GM12878 (cell line): ENCODE measurements at regions not wholly inside any gene's neighbourhood (a gene's known extent, or its start where the extent isn't known, plus 50 kb on each side); places are given as distances from the start of the nearest gene placed in this dataset.

ENCODE experiments used
- ATAC-seq: fragments of 200-7000 bp; cut with Tn5 transposase; 3 replicates; pipeline ENCODE4 v1.9.1; 2020; ENCODE audit warnings: mild to moderate bottlenecking, moderate library complexity
- BruUV-seq: library from RNA; stranded (reverse); fragments of 400-500 nt; replicated peaks from 2 replicates; lab custom pipeline; 2021; lab: Mats Ljungman, UMichigan
- CTCF ChIA-PET: fragments of 300-600 bp; sonication (Branson Sonifier 250); formaldehyde crosslinking; extraction: SDS; loops from one replicate; lab custom pipeline; 2021; ENCODE audit warnings: inconsistent platforms; lab: Yijun Ruan, JAX
- POLR2A ChIA-PET: fragments of 350-600 bp; formaldehyde crosslinking; extraction: SDS; loops from one replicate; lab custom pipeline; 2021; ENCODE audit warnings: inconsistent platforms; lab: Charles Lee
- RAD21 ChIA-PET: fragments of 300-600 bp; sonication (Branson Sonifier 250); formaldehyde crosslinking; loops from one replicate; lab custom pipeline; 2023; ENCODE audit warnings: antibody characterized with exemption; ENCODE audit not compliant: unreplicated experiment; lab: Charles Lee
- SMC1A ChIA-PET: fragments of 300-600 bp; sonication (Branson Sonifier 250); formaldehyde crosslinking; loops from one replicate; lab custom pipeline; 2023; ENCODE audit not compliant: unreplicated experiment, uncharacterized antibody; lab: Charles Lee
- DNase-seq: peaks from one replicate; pipeline ENCODE4 v3.0.0-alpha.2; 2011; ENCODE audit warnings: low read depth, low spot score
- FAIRE-seq: peaks from 3 replicates; lab custom pipeline; 2011; peaks lifted over from hg19 to GRCh38; lab: Jason Lieb, UNC
- H2AFZ ChIP-seq: 2 replicates; pipeline ENCODE4 v1.6.0; 2011; ENCODE audit warnings: low read depth, low read length, control low read depth; ENCODE audit not compliant: control insufficient read depth
- H3K27ac ChIP-seq: 2 replicates; pipeline ENCODE4 v1.5.1; 2011; ENCODE audit warnings: control low read depth; ENCODE audit not compliant: control insufficient read depth, insufficient read depth
- H3K27me3 ChIP-seq, 2 experiments: replicated peaks in 1 of 2; 2 replicates each; pipeline versions ENCODE4 v1.6.0 to v1.6.1; 2011; ENCODE audit warnings: low read length in 1 of 2; ENCODE audit not compliant: control insufficient read depth in 2 of 2, insufficient read depth in 2 of 2
- H3K36me3 ChIP-seq, 2 experiments: 2 replicates each; pipeline ENCODE4 v1.5.1; 2011; ENCODE audit warnings: low read length in 1 of 2; ENCODE audit not compliant: control insufficient read depth in 2 of 2, insufficient read depth in 2 of 2
- H3K4me1 ChIP-seq: 2 replicates; pipeline ENCODE4 v1.6.1; 2011; ENCODE audit warnings: mild to moderate bottlenecking, low read length, moderate library complexity, mixed read lengths; ENCODE audit not compliant: control insufficient read depth, insufficient read depth
- H3K4me2 ChIP-seq: 2 replicates; pipeline ENCODE4 v1.6.0; 2011; ENCODE audit warnings: control low read depth; ENCODE audit not compliant: control insufficient read depth, insufficient read depth
- H3K4me3 ChIP-seq: fragments of 200-600 bp; sonication (generic); 2 replicates; pipeline ENCODE4 v1.5.1; 2016
- H3K79me2 ChIP-seq: 2 replicates; pipeline ENCODE4 v1.6.0; 2011; ENCODE audit warnings: low read length; ENCODE audit not compliant: control insufficient read depth, insufficient read depth
- H3K9ac ChIP-seq: 2 replicates; pipeline ENCODE4 v1.8.0; 2011; ENCODE audit warnings: low read length, control low read depth, mixed read lengths; ENCODE audit not compliant: control insufficient read depth, insufficient read depth
- H3K9me3 ChIP-seq: replicated peaks from 3 replicates; pipeline ENCODE4 v1.5.1; 2011; ENCODE audit warnings: mild to moderate bottlenecking, low read length; ENCODE audit not compliant: control insufficient read depth, insufficient read depth
- H4K20me1 ChIP-seq: 2 replicates; pipeline ENCODE4 v1.6.0; 2011; ENCODE audit not compliant: control insufficient read depth, insufficient read depth
- ATF3 ChIP-seq: IDR thresholded peaks from 2 replicates; pipeline ENCODE4 v1.6.1; 2011; ENCODE audit warnings: low read depth, mild to moderate bottlenecking, low read length, moderate library complexity, borderline replicate concordance; ENCODE audit errors: extremely low read depth
- BCL11A ChIP-seq: IDR thresholded peaks from 2 replicates; pipeline ENCODE4 v1.6.1; 2011; ENCODE audit warnings: low read depth, low read length
- BMI1 ChIP-seq: fragments of 450-650 bp; IDR thresholded peaks from 2 replicates; pipeline ENCODE4 v1.6.1; 2016; ENCODE audit warnings: mild to moderate bottlenecking, moderate library complexity, borderline replicate concordance
- ESRRA ChIP-seq: IDR thresholded peaks from 2 replicates; pipeline ENCODE4 v1.6.1; 2012; ENCODE audit warnings: mild to moderate bottlenecking, low read length, improper control_type of control experiment
- ETV6 ChIP-seq, 2 experiments: fragments of 450-650 bp in 1 of 2; IDR thresholded peaks in 1 of 2; conservative IDR thresholded peaks in 1 of 2; 2 replicates each; pipeline ENCODE4 v1.6.1; 2014; ENCODE audit warnings: antibody characterized with exemption in 1 of 2, borderline replicate concordance in 1 of 2, low read depth in 1 of 2, mild to moderate bottlenecking in 1 of 2, moderate library complexity in 1 of 2
- IKZF1 ChIP-seq: fragments of 450-650 bp; conservative IDR thresholded peaks from 2 replicates; pipeline ENCODE4 v1.6.1; 2017; ENCODE audit warnings: antibody characterized with exemption, mild to moderate bottlenecking
- JUND ChIP-seq: IDR thresholded peaks from 2 replicates; pipeline ENCODE4 v1.6.1; 2012; ENCODE audit warnings: low read depth, mild to moderate bottlenecking, low read length, improper control_type of control experiment, moderate library complexity
- RB1 ChIP-seq: fragments of 450-650 bp; formaldehyde crosslinking; IDR thresholded peaks from 2 replicates; pipeline ENCODE4 v1.6.1; 2017; ENCODE audit warnings: mild to moderate bottlenecking, borderline replicate concordance
- SMARCA5 ChIP-seq: fragments of 450-650 bp; IDR thresholded peaks from 2 replicates; pipeline ENCODE4 v1.6.1; 2017; ENCODE audit warnings: mild to moderate bottlenecking
- YBX1 ChIP-seq: fragments of 450-650 bp; IDR thresholded peaks from 2 replicates; pipeline ENCODE4 v1.6.1; 2016; ENCODE audit warnings: antibody characterized with exemption
- YY1 ChIP-seq: IDR thresholded peaks from 2 replicates; pipeline ENCODE4 v1.6.1; 2011; ENCODE audit warnings: low read depth, mild to moderate bottlenecking, low read length
- WGBS: methylation state at CpG from one replicate; pipeline ENCODE4 v1.1.6; 2016; ENCODE audit warnings: low lambda C conversion rate; ENCODE audit not compliant: insufficient replicate concordance, insufficient coverage; ENCODE audit errors: missing lambda C conversion rate; 5-methylcytosine and 5-hydroxymethylcytosine counted together
- in situ Hi-C: fragments of 300-500 bp; cut with MboI; formaldehyde crosslinking; loops from 9 replicates; pipeline ENCODE4 v1.14.3; 2018; ENCODE audit warnings: mixed read lengths
- intact Hi-C: fragments of 100-400 bp; cut with micrococcal nuclease; formaldehyde crosslinking; loops from one replicate; pipeline ENCODE4 v1.14.2; 2022; ENCODE audit not compliant: unreplicated experiment

- no TSS peak for BruUV-seq
- H3K79me2 ChIP-seq, result no peaks in the 10 kb centered on the region
- H3K36me3 ChIP-seq, result no peaks in the 10 kb centered on the region
- no peak overlapping the region for H3K4me3 ChIP-seq
- no peaks in the 10 kb centered on the region for H3K27me3 ChIP-seq
- ATAC-seq, result no peak
- no peak overlapping the region for H2AFZ ChIP-seq
- intact Hi-C loops (loop anchor here (5.0 kb wide), 1 partner anchor 33 kb away; no protein-coding TSS in a partner anchor), in situ Hi-C loops (no loop called here)
- H4K20me1 ChIP-seq, result no peaks in the 10 kb centered on the region
- H3K4me2 ChIP-seq, result no peak overlapping the region
- peaks cover 2% of the 10 kb centered on the region; the same call in 1 of the 2 replicates for H3K4me1 ChIP-seq
- no peak for TF ChIP-seq RB1
- no peak for TF ChIP-seq SMARCA5
- TF ChIP-seq IKZF1, result no peak
- TF ChIP-seq ATF3, result no peak
- TF ChIP-seq ESRRA, result no peak
- TF ChIP-seq ETV6 (conservative IDR thresholded peaks at IDR 0.05 in 1 of 2, IDR thresholded peaks at IDR 0.05 in 1 of 2; ENCODE audit: borderline replicate concordance in 1 of 2, low read depth in 1 of 2), result no peak
- no peak for TF ChIP-seq BMI1
- TF ChIP-seq JUND, result no peak
- TF ChIP-seq YBX1, result no peak
- TF ChIP-seq YY1, result no peak
- no peak for TF ChIP-seq BCL11A
- FAIRE-seq, result no peak
- ChIA-PET RAD21 (interaction anchor here (6.2 kb wide), 1 partner anchor 84 kb away, joined by 156 read pairs; the partner anchor contains the start of gene SDC1), POLR2A (interaction anchor here (1.4 kb wide), 1 partner anchor 83 kb away, joined by 5 read pairs; no protein-coding TSS in a partner anchor), SMC1A (interaction anchor here (1.0 to 17.0 kb wide), 5 partner anchors 9 to 84 kb away, joined by 3 to 191 read pairs (median 5); partner anchors contain the start of gene SDC1), CTCF (interaction anchor here (1.1 to 19.7 kb wide), 4 partner anchors 57 to 151 kb away, joined by 3 to 284 read pairs (median 6); partner anchors contain the start of gene SDC1)
- no peak overlapping the region for H3K27ac ChIP-seq
- 51% methylated on average over 9 of the region's 9 CpGs for WGBS
- DNase-seq, result no peak
- no peaks in the 10 kb centered on the region for H3K9me3 ChIP-seq
- H3K9ac ChIP-seq, result no peak overlapping the region
Measured at GRCh38 chr2:20139407-20140172, 85.3 kb downstream of the SDC1 start.
